ENCODE measurements at regions not wholly inside any gene's neighbourhood (a gene's known extent, or its start where the extent isn't known, plus 50 kb on each side); places are given as distances from the start of the nearest gene placed in this dataset.

GRCh38 chr22:26097840-26098239 is 71.4 kb upstream of the SEZ6L start:
- no peak for DNase-seq (ENCODE audit: low read depth)
- H3K4me3 ChIP-seq (ENCODE audit: low read depth, low read length), result no peak overlapping the region
- TF ChIP-seq, protein P1, sequence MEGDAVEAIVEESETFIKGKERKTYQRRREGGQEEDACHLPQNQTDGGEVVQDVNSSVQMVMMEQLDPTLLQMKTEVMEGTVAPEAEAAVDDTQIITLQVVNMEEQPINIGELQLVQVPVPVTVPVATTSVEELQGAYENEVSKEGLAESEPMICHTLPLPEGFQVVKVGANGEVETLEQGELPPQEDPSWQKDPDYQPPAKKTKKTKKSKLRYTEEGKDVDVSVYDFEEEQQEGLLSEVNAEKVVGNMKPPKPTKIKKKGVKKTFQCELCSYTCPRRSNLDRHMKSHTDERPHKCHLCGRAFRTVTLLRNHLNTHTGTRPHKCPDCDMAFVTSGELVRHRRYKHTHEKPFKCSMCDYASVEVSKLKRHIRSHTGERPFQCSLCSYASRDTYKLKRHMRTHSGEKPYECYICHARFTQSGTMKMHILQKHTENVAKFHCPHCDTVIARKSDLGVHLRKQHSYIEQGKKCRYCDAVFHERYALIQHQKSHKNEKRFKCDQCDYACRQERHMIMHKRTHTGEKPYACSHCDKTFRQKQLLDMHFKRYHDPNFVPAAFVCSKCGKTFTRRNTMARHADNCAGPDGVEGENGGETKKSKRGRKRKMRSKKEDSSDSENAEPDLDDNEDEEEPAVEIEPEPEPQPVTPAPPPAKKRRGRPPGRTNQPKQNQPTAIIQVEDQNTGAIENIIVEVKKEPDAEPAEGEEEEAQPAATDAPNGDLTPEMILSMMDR (conservative IDR thresholded peaks at IDR 0.05; ENCODE audit: low read depth, low read length), result no peak

DNA sequence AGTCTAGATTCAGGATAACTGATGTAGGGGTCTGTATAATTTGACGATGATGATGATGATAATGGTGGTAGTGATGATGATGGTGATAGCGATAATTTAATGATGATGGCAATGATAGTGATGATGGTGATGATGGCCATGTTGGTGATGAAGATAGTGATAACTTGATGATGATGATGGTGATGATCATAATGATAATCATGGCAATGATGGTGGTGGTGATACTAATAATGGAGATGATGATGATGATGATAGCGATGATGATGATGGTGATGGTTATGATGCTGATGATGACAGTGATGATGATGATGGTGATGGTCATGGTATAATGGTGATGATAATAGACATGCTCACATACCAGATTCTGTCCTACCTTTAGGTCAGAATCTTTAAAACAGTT is 66.2 kb upstream of the SEZ6L start:
- TF ChIP-seq, protein P1 (conservative IDR thresholded peaks at IDR 0.05; ENCODE audit: low read depth, low read length), result no peak
- H3K4me3 ChIP-seq (ENCODE audit: low read depth, low read length), result no peak overlapping the region
- no peak for DNase-seq (ENCODE audit: low read depth)

DNA sequence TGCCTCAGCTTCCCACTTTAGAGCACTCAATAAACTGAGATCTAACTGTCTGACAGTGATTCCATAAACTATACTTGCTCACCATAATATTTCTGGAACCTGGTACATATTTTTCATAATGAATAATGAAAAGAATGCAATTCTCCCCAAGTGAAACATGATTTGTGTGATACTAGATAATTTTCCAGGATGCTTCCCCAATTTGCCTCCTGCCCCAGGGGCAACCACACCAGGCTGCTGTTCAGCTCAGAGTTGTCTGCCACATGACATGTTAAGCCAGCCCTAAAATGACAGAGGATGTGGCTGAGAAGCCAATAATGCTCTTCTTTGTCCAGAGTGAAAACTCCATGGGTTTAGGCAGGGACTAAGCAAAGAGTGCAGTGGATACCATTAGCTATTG is 62.9 kb upstream of the SEZ6L start:
- no peak for DNase-seq (ENCODE audit: low read depth)
- no peak overlapping the region for H3K4me3 ChIP-seq (ENCODE audit: low read depth, low read length)
- TF ChIP-seq, protein P1 (conservative IDR thresholded peaks at IDR 0.05; ENCODE audit: low read depth, low read length), result no peak

GRCh38 chr22:26109686-26110315 is 59.5 kb upstream of the SEZ6L start:
- TF ChIP-seq, protein P1 (conservative IDR thresholded peaks at IDR 0.05; ENCODE audit: low read depth, low read length), result no peak
- no peak for DNase-seq (ENCODE audit: low read depth)
- no peak overlapping the region for H3K4me3 ChIP-seq (ENCODE audit: low read depth, low read length)

- no peak for DNase-seq (ENCODE audit: low read depth)
- no peak overlapping the region for H3K4me3 ChIP-seq (ENCODE audit: low read depth, low read length)
- TF ChIP-seq, protein P1 (conservative IDR thresholded peaks at IDR 0.05; ENCODE audit: low read depth, low read length), result no peak
These were observed 54.4 kb upstream of the SEZ6L start for GRCh38 chr22:26114826-26115225.

DNA sequence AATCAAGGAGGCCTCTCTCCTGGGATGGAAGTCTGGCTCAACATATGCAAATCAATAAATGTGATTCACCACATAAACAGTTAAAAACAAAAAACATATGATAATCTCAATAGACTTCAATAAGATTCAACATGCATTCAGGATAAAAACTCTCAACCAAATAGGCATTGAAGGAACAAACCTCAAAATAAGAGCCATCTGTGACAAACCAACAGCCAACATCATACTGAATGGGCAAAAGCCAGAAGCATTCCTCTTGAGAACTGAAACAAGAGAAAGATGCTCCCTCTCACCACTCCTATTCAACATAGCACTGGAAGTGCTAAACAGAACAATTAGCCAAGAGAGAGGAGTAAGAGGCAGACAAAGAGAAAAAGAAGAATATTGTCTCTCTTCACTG is 54.0 kb upstream of the SEZ6L start:
- no peak for DNase-seq (ENCODE audit: low read depth)
- H3K4me3 ChIP-seq (ENCODE audit: low read depth, low read length), result no peak overlapping the region
- TF ChIP-seq, protein P1 (conservative IDR thresholded peaks at IDR 0.05; ENCODE audit: low read depth, low read length), result no peak

Data from epithelial cell of proximal tubule (primary cell).